H9 (cell line): ENCODE measurements at regions not wholly inside any gene's neighbourhood (a gene's known extent, or its start where the extent isn't known, plus 50 kb on each side); places are given as distances from the start of the nearest gene placed in this dataset.

Source experiments
- DNase-seq: peaks from one replicate; pipeline ENCODE4 v3.0.0-alpha.2; 2017
- H2AFZ ChIP-seq: one replicate; pipeline ENCODE4 v1.6.1; 2013; ENCODE audit warnings: mild to moderate bottlenecking, low read length, control low read depth, moderate library complexity
- H2AK5ac ChIP-seq: 2 replicates; pipeline ENCODE4 v1.6.1; 2013; ENCODE audit warnings: low read length, control low read depth, mixed read lengths; ENCODE audit not compliant: insufficient read length
- H2BK120ac ChIP-seq: one replicate; pipeline ENCODE4 v1.6.1; 2013; ENCODE audit warnings: low read depth, mild to moderate bottlenecking, low read length, control low read depth, inconsistent platforms; ENCODE audit not compliant: poor library complexity, severe bottlenecking
- H2BK12ac ChIP-seq: 2 replicates; pipeline ENCODE4 v1.6.1; 2013; ENCODE audit warnings: low read length, control low read depth, mixed read lengths, low read depth; ENCODE audit not compliant: insufficient read length
- H2BK15ac ChIP-seq: 2 replicates; pipeline ENCODE4 v1.6.1; 2013; ENCODE audit warnings: low read depth, low read length, control low read depth
- H2BK20ac ChIP-seq: one replicate; pipeline ENCODE4 v1.6.1; 2013; ENCODE audit warnings: low read depth, mild to moderate bottlenecking, low read length, control low read depth, inconsistent platforms; ENCODE audit not compliant: poor library complexity, severe bottlenecking
- H2BK5ac ChIP-seq: 2 replicates; pipeline ENCODE4 v1.6.1; 2013; ENCODE audit warnings: low read length, control low read depth, mixed read lengths; ENCODE audit not compliant: insufficient read length
- H3K14ac ChIP-seq: 2 replicates; pipeline ENCODE4 v1.6.1; 2013; ENCODE audit warnings: low read length, control low read depth; ENCODE audit not compliant: insufficient read depth
- H3K18ac ChIP-seq: 2 replicates; pipeline ENCODE4 v1.6.1; 2013; ENCODE audit warnings: low read depth, mild to moderate bottlenecking, mixed read lengths, low read length, control low read depth; ENCODE audit not compliant: insufficient read length
- H3K23ac ChIP-seq: 2 replicates; pipeline ENCODE4 v1.6.1; 2013; ENCODE audit warnings: low read length, control low read depth, mixed read lengths, low read depth; ENCODE audit not compliant: insufficient read length
- H3K23me2 ChIP-seq: 2 replicates; pipeline ENCODE4 v1.6.1; 2013; ENCODE audit warnings: low read depth, mild to moderate bottlenecking, mixed read lengths, low read length, control low read depth; ENCODE audit not compliant: insufficient read length, poor library complexity, severe bottlenecking
- H3K27ac ChIP-seq: 2 replicates; pipeline ENCODE4 v1.5.1; 2013; ENCODE audit warnings: low read length, control low read depth, mixed read lengths, low read depth; ENCODE audit not compliant: insufficient read length
- H3K27me3 ChIP-seq: 2 replicates; pipeline ENCODE4 v1.6.1; 2013; ENCODE audit warnings: low read length, control low read depth, inconsistent platforms; ENCODE audit not compliant: insufficient read depth
- H3K4ac ChIP-seq: 2 replicates; pipeline ENCODE4 v1.6.1; 2013; ENCODE audit warnings: low read depth, mild to moderate bottlenecking, control low read depth, inconsistent platforms, low read length, moderate library complexity
- H3K4me1 ChIP-seq: 2 replicates; pipeline ENCODE4 v1.6.1; 2013; ENCODE audit warnings: low read length, control low read depth, inconsistent platforms; ENCODE audit not compliant: insufficient read depth
- H3K4me2 ChIP-seq: 2 replicates; pipeline ENCODE4 v1.6.1; 2013; ENCODE audit warnings: low read length, control low read depth, mixed read lengths; ENCODE audit not compliant: insufficient read length, insufficient read depth
- H3K56ac ChIP-seq: 2 replicates; pipeline ENCODE4 v1.6.1; 2013; ENCODE audit warnings: low read depth, mild to moderate bottlenecking, mixed read lengths, low read length, control low read depth; ENCODE audit not compliant: insufficient read length
- H3K79me1 ChIP-seq: 2 replicates; pipeline ENCODE4 v1.6.1; 2013; ENCODE audit warnings: low read depth, mild to moderate bottlenecking, moderate library complexity, low read length, control low read depth, inconsistent platforms; ENCODE audit not compliant: insufficient read depth, poor library complexity, severe bottlenecking
- H3K79me2 ChIP-seq: 2 replicates; pipeline ENCODE4 v1.6.1; 2013; ENCODE audit warnings: low read length, control low read depth, inconsistent platforms; ENCODE audit not compliant: insufficient read depth
- H3K9ac ChIP-seq: 2 replicates; pipeline ENCODE4 v1.6.1; 2013; ENCODE audit warnings: low read length, control low read depth, mixed read lengths; ENCODE audit not compliant: insufficient read length; ENCODE audit errors: extremely low read depth
- H3K9me3 ChIP-seq: one replicate; pipeline ENCODE4 v1.6.1; 2013; ENCODE audit warnings: low read depth, low read length, inconsistent platforms; ENCODE audit not compliant: control insufficient read depth
- H3T11ph ChIP-seq: one replicate; pipeline ENCODE4 v1.6.1; 2013; ENCODE audit warnings: mild to moderate bottlenecking, low read length, control low read depth, inconsistent platforms
- H4K20me1 ChIP-seq: one replicate; pipeline ENCODE4 v1.6.1; 2013; ENCODE audit not compliant: control insufficient read depth, insufficient read length, insufficient read depth
- H4K5ac ChIP-seq: 2 replicates; pipeline ENCODE4 v1.6.1; 2013; ENCODE audit warnings: low read depth, mild to moderate bottlenecking, mixed read lengths, low read length, control low read depth; ENCODE audit not compliant: insufficient read length
- H4K8ac ChIP-seq: replicated peaks from 2 replicates; pipeline ENCODE4 v1.6.1; 2013; ENCODE audit warnings: low read length, control low read depth, mixed read lengths, low read depth; ENCODE audit not compliant: insufficient read length
- H4K91ac ChIP-seq: 2 replicates; pipeline ENCODE4 v1.6.1; 2013; ENCODE audit warnings: low read depth, mild to moderate bottlenecking, moderate library complexity, mixed read lengths, low read length, control low read depth; ENCODE audit not compliant: insufficient read length
- H3K27ac Mint-ChIP-seq, 3 experiments: 2 replicates in 2 of 3; 3 replicates in 1 of 3; pipeline ENCODE4 v1.8.0; 2020 to 2021; ENCODE audit warnings: mixed read lengths in 3 of 3, mild to moderate bottlenecking in 1 of 3, moderate library complexity in 1 of 3
- H3K27me3 Mint-ChIP-seq: 2 replicates; pipeline ENCODE4 v1.8.0; 2021; ENCODE audit warnings: low read depth, mild to moderate bottlenecking, moderate library complexity, mixed read lengths
- H3K36me3 Mint-ChIP-seq, 3 experiments: 2 replicates in 2 of 3; 3 replicates in 1 of 3; pipeline ENCODE4 v1.8.0; 2020 to 2021; ENCODE audit warnings: low read depth in 3 of 3, mixed read lengths in 3 of 3; ENCODE audit not compliant: insufficient read depth in 1 of 3
- H3K4me1 Mint-ChIP-seq, 2 experiments: 2 replicates each; pipeline ENCODE4 v1.8.0; 2020; ENCODE audit warnings: mixed read lengths in 2 of 2
- H3K4me3 Mint-ChIP-seq, 2 experiments: 2 replicates in 1 of 2; 3 replicates in 1 of 2; pipeline ENCODE4 v1.8.0; 2020 to 2021; ENCODE audit warnings: mild to moderate bottlenecking in 2 of 2, mixed read lengths in 2 of 2, moderate library complexity in 1 of 2
- H3K9me3 Mint-ChIP-seq, 2 experiments: 2 replicates in 1 of 2; 3 replicates in 1 of 2; pipeline ENCODE4 v1.8.0; 2020; ENCODE audit warnings: mild to moderate bottlenecking in 2 of 2, mixed read lengths in 2 of 2, moderate library complexity in 1 of 2
- CTCF ChIP-seq: fragments of 200-600 bp; sonication (generic); conservative IDR thresholded peaks from 3 replicates; pipeline ENCODE4 v1.8.0; 2021; ENCODE audit warnings: antibody characterized with exemption, mild to moderate bottlenecking
- WGBS: extraction: QIAGEN DNeasy Blood & Tissue Kit; methylation state at CpG from one replicate; pipeline ENCODE4 v1.1.7; 2013; ENCODE audit warnings: missing lambda C conversion rate, low lambda C conversion rate, mixed read lengths; ENCODE audit not compliant: insufficient read length; ENCODE audit errors: extremely low coverage; 5-methylcytosine and 5-hydroxymethylcytosine counted together

DNA sequence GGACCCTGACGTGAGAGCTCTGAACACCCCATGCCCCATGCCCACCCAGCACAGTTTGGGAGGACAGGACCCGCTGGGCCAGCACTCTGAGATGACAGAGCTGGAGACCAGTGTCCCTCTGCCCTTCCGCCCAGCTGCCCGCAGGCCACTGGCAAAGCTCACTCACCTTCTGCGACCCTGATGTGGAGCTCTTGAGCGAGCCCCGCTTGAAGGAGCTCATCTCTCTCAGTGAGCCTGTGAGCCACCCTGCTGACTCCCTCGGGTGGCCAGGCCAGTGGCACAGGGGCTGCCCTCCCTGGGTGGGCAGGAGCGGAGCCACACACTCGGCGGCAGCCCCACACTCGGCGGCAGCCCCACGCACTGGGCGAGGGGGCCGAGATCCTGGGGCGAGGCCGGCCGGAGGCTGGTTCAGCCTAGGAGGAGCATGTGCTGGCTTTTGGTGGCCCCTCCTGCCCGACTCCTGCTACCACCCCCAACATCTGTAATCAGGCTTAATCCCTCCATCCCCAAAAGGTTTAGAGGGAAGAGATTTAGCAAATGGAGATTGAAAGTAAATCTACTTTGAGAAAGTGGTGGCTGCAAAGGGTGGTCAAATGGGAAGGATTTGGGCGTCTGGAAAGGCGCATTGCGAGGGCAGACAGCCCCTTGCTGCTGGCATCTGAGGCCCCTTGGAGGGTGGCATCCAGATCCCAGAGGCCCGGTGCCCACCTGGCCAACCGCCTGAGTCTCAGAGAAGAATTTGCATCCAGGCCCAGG, 59.4 kb upstream of the TRPM1 start:
- Histone ChIP-seq H2BK12ac (no peak overlapping the region), H4K91ac (no peak overlapping the region), H3K56ac (no peak overlapping the region), H3K14ac (no peak overlapping the region), H3K9ac (no peak overlapping the region), H3K27ac (no peak overlapping the region), H3K4ac (no peak overlapping the region), H2BK15ac (no peak overlapping the region), H2AFZ (no peak overlapping the region), H2AK5ac (no peak overlapping the region), H4K8ac (no peak overlapping the region), H3K4me1 (peaks cover 2% of the 10 kb centered on the region; the same call in 1 of the 2 replicates), H2BK20ac (no peak overlapping the region), H4K20me1 (no peaks in the 10 kb centered on the region), H4K5ac (no peak overlapping the region), H3K27me3 (no peaks in the 10 kb centered on the region), H3K23ac (no peak overlapping the region), H2BK120ac (no peak overlapping the region), H3K4me2 (no peak overlapping the region), H2BK5ac (no peak overlapping the region), H3K9me3 (no peaks in the 10 kb centered on the region), H3K18ac (no peak overlapping the region), H3K79me1 (no peaks in the 10 kb centered on the region), H3K23me2 (no peaks in the 10 kb centered on the region), H3K79me2 (no peaks in the 10 kb centered on the region), H3T11ph (no peak overlapping the region)
- Mint-ChIP-seq H3K36me3 (peaks cover 0 to 3% (median 0%) of the 10 kb centered on the region in 3 experiments; a peak in 2 of 7 replicates), H3K4me1 (peaks cover 54 to 56% of the 10 kb centered on the region in 2 experiments), H3K27me3 (peaks cover 10% of the 10 kb centered on the region), H3K9me3 (peaks cover 0 to 5% of the 10 kb centered on the region in 2 experiments; a peak in 2 of 5 replicates), H3K27ac (no peak overlapping the region), H3K4me3 (no peak overlapping the region)
- WGBS: no CpG with 5 or more reads among the region's 25 CpGs
- DNase-seq: no peak
- TF ChIP-seq CTCF: no peak
